Stomach (tissue), 8 donors: ENCODE measurements at regions not wholly inside any gene's neighbourhood (a gene's known extent, or its start where the extent isn't known, plus 50 kb on each side); places are given as distances from the start of the nearest gene placed in this dataset.

Experiments
- DNase-seq, 2 donors: peaks; one replicate each; pipeline versions ENCODE4 v3.0.0 to v3.0.0-alpha.2; 2013 to 2019
- H3K27ac ChIP-seq, 5 donors: fragments of 200-600 bp in 4 of 5; sonication (generic) in 4 of 5; one replicate each; pipeline ENCODE4 v1.5.1; 2013 to 2019; ENCODE audit warnings: mild to moderate bottlenecking in 1 of 5, moderate library complexity in 1 of 5
- H3K27me3 ChIP-seq, 3 donors: fragments of 200-600 bp; sonication (generic); one replicate each; pipeline ENCODE4 v1.5.1; 2017 to 2019; ENCODE audit warnings: mixed run types in 1 of 3
- H3K36me3 ChIP-seq, 4 donors: fragments of 200-600 bp; sonication (generic); 1 replicate in 3 of 4; 2 replicates in 1 of 4; pipeline ENCODE4 v1.5.1; 2016 to 2019
- H3K4me1 ChIP-seq, 4 donors: fragments of 200-600 bp; sonication (generic); one replicate each; pipeline ENCODE4 v1.5.1; 2016 to 2019
- H3K4me3 ChIP-seq, 4 donors: fragments of 200-600 bp; sonication (generic) in 3 of 4; one replicate each; pipeline ENCODE4 v1.5.1; 2016 to 2019; ENCODE audit warnings: mild to moderate bottlenecking in 1 of 4
- H3K9me3 ChIP-seq, 4 donors: fragments of 200-600 bp; sonication (generic); one replicate each; pipeline ENCODE4 v1.5.1; 2016 to 2019
- EP300 ChIP-seq: sonication (generic); formaldehyde crosslinking; IDR thresholded peaks from one replicate; pipeline ENCODE4 v1.6.1; 2017; ENCODE audit warnings: antibody characterized with exemption
- POLR2A ChIP-seq, 4 donors: fragments of 450-650 bp; IDR thresholded peaks; one replicate each; pipeline ENCODE4 v1.6.1; 2016; ENCODE audit warnings: antibody characterized with exemption in 4 of 4, control low read depth in 2 of 4, mild to moderate bottlenecking in 1 of 4, moderate library complexity in 1 of 4
- POLR2AphosphoS5 ChIP-seq, 3 donors: sonication (generic); formaldehyde crosslinking; IDR thresholded peaks; one replicate each; pipeline ENCODE4 v1.6.1; 2016; ENCODE audit warnings: antibody characterized with exemption in 3 of 3
- WGBS, 5 donors: extraction: QIAGEN DNeasy Blood & Tissue Kit in 3 of 5; methylation state at CpG; one replicate each; pipeline versions ENCODE4 v1.1.5 to v1.1.7; 2013 to 2018; 5-methylcytosine and 5-hydroxymethylcytosine counted together
- intact Hi-C: fragments of 100-400 bp; cut with DNase I; formaldehyde crosslinking; loops from one replicate; pipeline ENCODE4 v1.15.1; 2023; ENCODE audit warnings: low total_unique reads
- TF ChIP-seq, protein P1 (sequence below), 7 experiments: fragments of 450-650 bp in 4 of 7; fragments of 200-600 bp in 3 of 7; sonication (generic) in 3 of 7; IDR thresholded peaks; one replicate each; pipeline ENCODE4 v1.5.1; 2016 to 2019; ENCODE audit warnings: antibody characterized with exemption in 7 of 7, control low read depth in 2 of 7, mild to moderate bottlenecking in 1 of 7
- donor health status: healthy with polysubstance abuse.
- donor health status: Bipolar disorder and iron deficiency.
- donor health status: healthy.

GRCh38 chr3:34396288-34396687 lies 597.9 kb downstream of the PDCD6IP start:
- H3K9me3 ChIP-seq: peaks cover 0 to 11% (median 0%) of the 10 kb centered on the region in 4 donors
- TF ChIP-seq, protein P1, sequence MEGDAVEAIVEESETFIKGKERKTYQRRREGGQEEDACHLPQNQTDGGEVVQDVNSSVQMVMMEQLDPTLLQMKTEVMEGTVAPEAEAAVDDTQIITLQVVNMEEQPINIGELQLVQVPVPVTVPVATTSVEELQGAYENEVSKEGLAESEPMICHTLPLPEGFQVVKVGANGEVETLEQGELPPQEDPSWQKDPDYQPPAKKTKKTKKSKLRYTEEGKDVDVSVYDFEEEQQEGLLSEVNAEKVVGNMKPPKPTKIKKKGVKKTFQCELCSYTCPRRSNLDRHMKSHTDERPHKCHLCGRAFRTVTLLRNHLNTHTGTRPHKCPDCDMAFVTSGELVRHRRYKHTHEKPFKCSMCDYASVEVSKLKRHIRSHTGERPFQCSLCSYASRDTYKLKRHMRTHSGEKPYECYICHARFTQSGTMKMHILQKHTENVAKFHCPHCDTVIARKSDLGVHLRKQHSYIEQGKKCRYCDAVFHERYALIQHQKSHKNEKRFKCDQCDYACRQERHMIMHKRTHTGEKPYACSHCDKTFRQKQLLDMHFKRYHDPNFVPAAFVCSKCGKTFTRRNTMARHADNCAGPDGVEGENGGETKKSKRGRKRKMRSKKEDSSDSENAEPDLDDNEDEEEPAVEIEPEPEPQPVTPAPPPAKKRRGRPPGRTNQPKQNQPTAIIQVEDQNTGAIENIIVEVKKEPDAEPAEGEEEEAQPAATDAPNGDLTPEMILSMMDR (IDR thresholded peaks at IDR 0.05): no peak
- no peaks in the 10 kb centered on the region for H3K27me3 ChIP-seq
- 76 to 85% (median 82%) methylated on average over 1 of the region's 1 CpG for WGBS, 5 donors
- no peak overlapping the region for H3K27ac ChIP-seq
- no peaks in the 10 kb centered on the region for H3K36me3 ChIP-seq
- DNase-seq: no peak
- intact Hi-C loops: no loop called here
- no peaks in the 10 kb centered on the region for H3K4me1 ChIP-seq
- no peak overlapping the region for H3K4me3 ChIP-seq

- peaks cover 0 to 11% (median 0%) of the 10 kb centered on the region in 4 donors for H3K9me3 ChIP-seq
- H3K4me3 ChIP-seq: no peak overlapping the region
- TF ChIP-seq, protein P1 (IDR thresholded peaks at IDR 0.05): no peak
- TF ChIP-seq POLR2A (IDR thresholded peaks at IDR 0.05): no peak
- no peak for TF ChIP-seq POLR2AphosphoS5 (IDR thresholded peaks at IDR 0.05)
- no peak for TF ChIP-seq EP300
- intact Hi-C loops: no loop called here
- H3K27me3 ChIP-seq: no peaks in the 10 kb centered on the region
- DNase-seq: no peak
- H3K27ac ChIP-seq: no peak overlapping the region
- no peaks in the 10 kb centered on the region for H3K36me3 ChIP-seq
- no peaks in the 10 kb centered on the region for H3K4me1 ChIP-seq
Observed at GRCh38 chr3:34396956-34397355, 598.5 kb downstream of the PDCD6IP start.

- no peak for DNase-seq
- no peak for TF ChIP-seq POLR2AphosphoS5 (IDR thresholded peaks at IDR 0.05)
- no peak for TF ChIP-seq EP300
- TF ChIP-seq, protein P1 (IDR thresholded peaks at IDR 0.05): no peak
- TF ChIP-seq POLR2A (IDR thresholded peaks at IDR 0.05): no peak
- H3K4me3 ChIP-seq: no peak overlapping the region
- no peaks in the 10 kb centered on the region for H3K36me3 ChIP-seq
- H3K27me3 ChIP-seq: no peaks in the 10 kb centered on the region
- no peak overlapping the region for H3K27ac ChIP-seq
- peaks cover 0 to 11% (median under 1%) of the 10 kb centered on the region in 4 donors for H3K9me3 ChIP-seq
- H3K4me1 ChIP-seq: no peaks in the 10 kb centered on the region
- intact Hi-C loops: no loop called here
- WGBS, 5 donors: 86 to 94% (median 90%) methylated on average over 1 of the region's 1 CpG
Observed at GRCh38 chr3:34399401-34399800, 601.0 kb downstream of the PDCD6IP start.

- no peaks in the 10 kb centered on the region for H3K4me1 ChIP-seq
- H3K4me3 ChIP-seq: no peak overlapping the region
- no peaks in the 10 kb centered on the region for H3K36me3 ChIP-seq
- H3K9me3 ChIP-seq: peaks cover 0 to 3% (median 0%) of the 10 kb centered on the region in 4 donors
- 59 to 83% (median 66%) methylated on average over 1 of the region's 1 CpG for WGBS, 5 donors
- no peaks in the 10 kb centered on the region for H3K27me3 ChIP-seq
- no peak overlapping the region for H3K27ac ChIP-seq
- TF ChIP-seq EP300: no peak
- TF ChIP-seq POLR2AphosphoS5 (IDR thresholded peaks at IDR 0.05): no peak
- TF ChIP-seq, protein P1 (IDR thresholded peaks at IDR 0.05): no peak
- no peak for TF ChIP-seq POLR2A (IDR thresholded peaks at IDR 0.05)
- intact Hi-C loops: no loop called here
- no peak for DNase-seq
Observed at GRCh38 chr3:34405159-34405558, 606.7 kb downstream of the PDCD6IP start.
